SK-N-SH treated with all-trans-retinoic acid at 6 μM for 48 hours (cell line): ENCODE measurements at regions not wholly inside any gene's neighbourhood (a gene's known extent, or its start where the extent isn't known, plus 50 kb on each side); places are given as distances from the start of the nearest gene placed in this dataset.
"Not testable (repeated sequence)": the region's sequence is repeated elsewhere in the genome, so short reads cannot be mapped to it uniquely, and the experiment has no call there.

ENCODE experiments used
- ATAC-seq: fragments of 200-7000 bp; cut with Tn5 transposase; 3 replicates; pipeline ENCODE4 v1.9.1; 2020; ENCODE audit warnings: mild to moderate bottlenecking, moderate library complexity
- ARNTL ChIP-seq: fragments of 450-650 bp; formaldehyde crosslinking; IDR thresholded peaks from 2 replicates; pipeline ENCODE4 v1.5.0; 2020; ENCODE audit warnings: low read depth, mild to moderate bottlenecking, moderate library complexity, borderline replicate concordance
- BACH2 ChIP-seq: fragments of 250-450 bp; sonication (Bioruptor Pico); IDR thresholded peaks from 2 replicates; pipeline ENCODE4 v1.9.0; 2021; ENCODE audit warnings: mild to moderate bottlenecking, borderline replicate concordance
- CREB5 ChIP-seq: fragments of 250-450 bp; sonication (Bioruptor Pico); IDR thresholded peaks from 2 replicates; pipeline ENCODE4 v1.5.1; 2020; ENCODE audit warnings: low read depth, mild to moderate bottlenecking, moderate library complexity
- ESRRG ChIP-seq: fragments of 250-450 bp; sonication (Bioruptor Pico); IDR thresholded peaks from 2 replicates; pipeline ENCODE4 v1.6.1; 2021; ENCODE audit warnings: mild to moderate bottlenecking
- GLIS3 ChIP-seq: fragments of 250-450 bp; sonication (Bioruptor Pico); IDR thresholded peaks from 2 replicates; pipeline ENCODE4 v1.5.0; 2020; ENCODE audit warnings: mild to moderate bottlenecking, moderate library complexity
- PATZ1 ChIP-seq: fragments of 250-450 bp; sonication (Bioruptor Pico); IDR thresholded peaks from 2 replicates; pipeline ENCODE4 v1.8.0; 2020; ENCODE audit warnings: mild to moderate bottlenecking, moderate library complexity, borderline replicate concordance
- POU6F1 ChIP-seq: fragments of 250-450 bp; sonication (Bioruptor Pico); IDR thresholded peaks from 2 replicates; pipeline ENCODE4 v1.8.0; 2021; ENCODE audit warnings: low read depth, mild to moderate bottlenecking, moderate library complexity, borderline replicate concordance
- PPARA ChIP-seq: fragments of 250-450 bp; sonication (Bioruptor Pico); IDR thresholded peaks from 2 replicates; pipeline ENCODE4 v1.5.0; 2020; ENCODE audit warnings: mild to moderate bottlenecking, borderline replicate concordance
- RARB ChIP-seq: fragments of 250-450 bp; sonication (Bioruptor Pico); IDR thresholded peaks from 2 replicates; pipeline ENCODE4 v1.8.0; 2021; ENCODE audit warnings: mild to moderate bottlenecking, moderate library complexity
- SNAI2 ChIP-seq: fragments of 250-450 bp; sonication (Bioruptor Pico); IDR thresholded peaks from 2 replicates; pipeline ENCODE4 v1.5.0; 2020; ENCODE audit warnings: mild to moderate bottlenecking, moderate library complexity
- TCF4 ChIP-seq: fragments of 250-450 bp; sonication (Bioruptor Pico); IDR thresholded peaks from 2 replicates; pipeline ENCODE4 v1.8.0; 2021; ENCODE audit warnings: mild to moderate bottlenecking, moderate library complexity, borderline replicate concordance
- TOX ChIP-seq: fragments of 250-450 bp; sonication (Bioruptor Pico); IDR thresholded peaks from 2 replicates; pipeline ENCODE4 v1.8.0; 2021; ENCODE audit warnings: mild to moderate bottlenecking, moderate library complexity, borderline replicate concordance
- ZFP3 ChIP-seq: fragments of 250-450 bp; sonication (Bioruptor Pico); IDR thresholded peaks from 2 replicates; pipeline ENCODE4 v1.5.0; 2020; ENCODE audit warnings: mild to moderate bottlenecking, moderate library complexity
- ZNF565 ChIP-seq: fragments of 450-650 bp; formaldehyde crosslinking; conservative IDR thresholded peaks from 2 replicates; pipeline ENCODE4 v1.5.0; 2020; ENCODE audit warnings: low read depth, mild to moderate bottlenecking, moderate library complexity
- ZNF70 ChIP-seq: fragments of 450-650 bp; formaldehyde crosslinking; IDR thresholded peaks from 2 replicates; pipeline ENCODE4 v1.5.0; 2020; ENCODE audit warnings: mild to moderate bottlenecking, moderate library complexity
- TF ChIP-seq, protein P1 (sequence below): fragments of 250-450 bp; sonication (Bioruptor Pico); IDR thresholded peaks from 2 replicates; pipeline ENCODE4 v1.5.1; 2021; ENCODE audit warnings: mild to moderate bottlenecking, moderate library complexity
- TF ChIP-seq, protein P2 (sequence below): fragments of 250-450 bp; sonication (Bioruptor Pico); IDR thresholded peaks from 2 replicates; pipeline ENCODE4 v1.5.0; 2020; ENCODE audit warnings: mild to moderate bottlenecking, moderate library complexity

- ATAC-seq: no peak
- TF ChIP-seq BACH2 (CRISPR knock-in tag) (no peak), ARNTL (CRISPR knock-in tag) (no peak), CREB5 (CRISPR knock-in tag) (no peak), SNAI2 (CRISPR knock-in tag) (no peak), TCF4 (no peak), POU6F1 (no peak), PPARA (CRISPR knock-in tag) (no peak), ZNF565 (no peak), RARB (CRISPR knock-in tag) (no peak), ESRRG (CRISPR knock-in tag) (no peak)
- TF ChIP-seq, protein P1, sequence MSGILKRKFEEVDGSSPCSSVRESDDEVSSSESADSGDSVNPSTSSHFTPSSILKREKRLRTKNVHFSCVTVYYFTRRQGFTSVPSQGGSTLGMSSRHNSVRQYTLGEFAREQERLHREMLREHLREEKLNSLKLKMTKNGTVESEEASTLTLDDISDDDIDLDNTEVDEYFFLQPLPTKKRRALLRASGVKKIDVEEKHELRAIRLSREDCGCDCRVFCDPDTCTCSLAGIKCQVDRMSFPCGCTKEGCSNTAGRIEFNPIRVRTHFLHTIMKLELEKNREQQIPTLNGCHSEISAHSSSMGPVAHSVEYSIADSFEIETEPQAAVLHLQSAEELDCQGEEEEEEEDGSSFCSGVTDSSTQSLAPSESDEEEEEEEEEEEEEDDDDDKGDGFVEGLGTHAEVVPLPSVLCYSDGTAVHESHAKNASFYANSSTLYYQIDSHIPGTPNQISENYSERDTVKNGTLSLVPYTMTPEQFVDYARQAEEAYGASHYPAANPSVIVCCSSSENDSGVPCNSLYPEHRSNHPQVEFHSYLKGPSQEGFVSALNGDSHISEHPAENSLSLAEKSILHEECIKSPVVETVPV (CRISPR knock-in tag): no peak
- TF ChIP-seq, protein P2, sequence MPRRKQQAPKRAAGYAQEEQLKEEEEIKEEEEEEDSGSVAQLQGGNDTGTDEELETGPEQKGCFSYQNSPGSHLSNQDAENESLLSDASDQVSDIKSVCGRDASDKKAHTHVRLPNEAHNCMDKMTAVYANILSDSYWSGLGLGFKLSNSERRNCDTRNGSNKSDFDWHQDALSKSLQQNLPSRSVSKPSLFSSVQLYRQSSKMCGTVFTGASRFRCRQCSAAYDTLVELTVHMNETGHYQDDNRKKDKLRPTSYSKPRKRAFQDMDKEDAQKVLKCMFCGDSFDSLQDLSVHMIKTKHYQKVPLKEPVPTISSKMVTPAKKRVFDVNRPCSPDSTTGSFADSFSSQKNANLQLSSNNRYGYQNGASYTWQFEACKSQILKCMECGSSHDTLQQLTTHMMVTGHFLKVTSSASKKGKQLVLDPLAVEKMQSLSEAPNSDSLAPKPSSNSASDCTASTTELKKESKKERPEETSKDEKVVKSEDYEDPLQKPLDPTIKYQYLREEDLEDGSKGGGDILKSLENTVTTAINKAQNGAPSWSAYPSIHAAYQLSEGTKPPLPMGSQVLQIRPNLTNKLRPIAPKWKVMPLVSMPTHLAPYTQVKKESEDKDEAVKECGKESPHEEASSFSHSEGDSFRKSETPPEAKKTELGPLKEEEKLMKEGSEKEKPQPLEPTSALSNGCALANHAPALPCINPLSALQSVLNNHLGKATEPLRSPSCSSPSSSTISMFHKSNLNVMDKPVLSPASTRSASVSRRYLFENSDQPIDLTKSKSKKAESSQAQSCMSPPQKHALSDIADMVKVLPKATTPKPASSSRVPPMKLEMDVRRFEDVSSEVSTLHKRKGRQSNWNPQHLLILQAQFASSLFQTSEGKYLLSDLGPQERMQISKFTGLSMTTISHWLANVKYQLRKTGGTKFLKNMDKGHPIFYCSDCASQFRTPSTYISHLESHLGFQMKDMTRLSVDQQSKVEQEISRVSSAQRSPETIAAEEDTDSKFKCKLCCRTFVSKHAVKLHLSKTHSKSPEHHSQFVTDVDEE (CRISPR knock-in tag): no peak
Observed at GRCh38 chr14:37711356-37711830, 116.0 kb downstream of the TTC6 start.

GRCh38 chr14:37711831-37712475 lies 116.5 kb downstream of the TTC6 start:
- ATAC-seq: no peak
- TF ChIP-seq TOX (CRISPR knock-in tag) (no peak), SNAI2 (CRISPR knock-in tag) (no peak), BACH2 (CRISPR knock-in tag) (no peak), GLIS3 (CRISPR knock-in tag) (no peak), RARB (CRISPR knock-in tag) (no peak), ZNF70 (CRISPR knock-in tag) (no peak)

DNA sequence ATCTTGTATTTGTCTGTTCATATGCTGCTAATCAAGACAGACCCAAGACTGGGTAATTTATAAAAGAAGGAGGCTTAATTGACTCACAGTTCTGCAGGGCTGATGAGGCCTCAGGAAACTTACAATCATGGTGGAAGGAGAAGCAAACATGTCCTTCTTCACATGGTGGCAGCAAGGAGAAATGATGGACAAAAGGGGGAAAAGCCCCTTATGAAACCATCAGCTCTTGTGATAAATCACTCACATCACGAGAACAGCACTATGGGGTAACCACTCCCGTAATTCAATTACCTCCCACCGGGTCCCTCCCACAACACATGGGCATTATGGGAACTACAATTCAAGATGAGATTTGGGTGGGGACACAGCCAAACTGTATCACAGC lies 117.0 kb downstream of the TTC6 start:
- ATAC-seq: not testable (repeated sequence)

DNA sequence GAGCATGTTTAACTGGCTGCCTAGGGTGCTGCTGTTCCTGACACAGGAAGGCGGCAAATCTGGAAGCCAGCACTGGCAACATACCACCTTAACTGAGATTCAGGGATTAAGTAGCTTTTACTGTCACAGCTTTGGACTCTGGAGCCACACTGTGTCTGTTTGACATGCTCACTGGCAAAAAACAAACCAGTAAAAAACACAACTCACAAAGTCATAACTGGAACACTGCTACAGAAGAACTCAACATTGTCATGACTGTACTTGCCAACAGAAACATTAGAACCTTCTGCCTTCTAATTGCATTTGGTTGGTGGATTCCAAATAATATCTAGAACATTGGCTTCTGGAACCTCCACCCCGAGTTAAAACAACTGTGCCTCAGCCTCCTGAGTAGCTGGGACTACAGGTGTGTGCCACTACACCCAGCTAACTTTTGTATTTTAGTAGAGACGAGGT lies 117.6 kb downstream of the TTC6 start:
- TF ChIP-seq PATZ1 (CRISPR knock-in tag): no peak
- ATAC-seq: no peak

- TF ChIP-seq ARNTL (CRISPR knock-in tag) (no peak), CREB5 (CRISPR knock-in tag) (no peak), ZFP3 (CRISPR knock-in tag) (no peak), BACH2 (CRISPR knock-in tag) (no peak)
Observed at GRCh38 chr14:37720131-37720530, 124.7 kb downstream of the TTC6 start.

More at GRCh38 chr14:37720131-37720530, 124.7 kb downstream of the TTC6 start:
- ATAC-seq: no peak
